ENCODE measurements at regions not wholly inside any gene's neighbourhood (a gene's known extent, or its start where the extent isn't known, plus 50 kb on each side); places are given as distances from the start of the nearest gene placed in this dataset.
"Not testable (repeated sequence)": the region's sequence is repeated elsewhere in the genome, so short reads cannot be mapped to it uniquely, and the experiment has no call there.

GRCh38 chr18:961644-962355 lies 57.1 kb downstream of the ADCYAP1 start:
- DNase-seq = no peak

- DNase-seq = no peak
These were observed 58.6 kb downstream of the ADCYAP1 start for GRCh38 chr18:963276-963675.

GRCh38 chr18:965921-966758 lies 61.5 kb downstream of the ADCYAP1 start:
- no peak for DNase-seq

GRCh38 chr18:966759-967576 lies 62.3 kb downstream of the ADCYAP1 start:
- DNase-seq = no peak

- DNase-seq = not testable (repeated sequence)
These were observed 64.2 kb downstream of the ADCYAP1 start for GRCh38 chr18:968910-969309.

- not testable (repeated sequence) for DNase-seq
These were observed 64.6 kb downstream of the ADCYAP1 start for GRCh38 chr18:969311-969710.

- DNase-seq = not testable (repeated sequence)
These were observed 69.9 kb downstream of the ADCYAP1 start for GRCh38 chr18:974606-975005.

GRCh38 chr18:976393-977128 lies 71.9 kb downstream of the ADCYAP1 start:
- not testable (repeated sequence) for DNase-seq

GRCh38 chr18:977327-977726 lies 72.7 kb downstream of the ADCYAP1 start:
- not testable (repeated sequence) for DNase-seq

GRCh38 chr18:977732-978131 lies 73.1 kb downstream of the ADCYAP1 start:
- not testable (repeated sequence) for DNase-seq

GRCh38 chr18:980586-980985 lies 75.9 kb downstream of the ADCYAP1 start:
- no peak for DNase-seq

GRCh38 chr18:984004-984403 lies 79.3 kb downstream of the ADCYAP1 start:
- peak; percentile 28 for DNase-seq

GRCh38 chr18:985212-985661 lies 80.6 kb downstream of the ADCYAP1 start:
- DNase-seq = peak; percentile 60

- DNase-seq = peak; percentile 44
These were observed 81.4 kb downstream of the ADCYAP1 start for GRCh38 chr18:986051-986450.

- no peak for DNase-seq
These were observed 81.9 kb downstream of the ADCYAP1 start for GRCh38 chr18:986552-986951.

- DNase-seq = no peak
These were observed 82.9 kb downstream of the ADCYAP1 start for GRCh38 chr18:987325-988186.

- DNase-seq = no peak
These were observed 84.8 kb downstream of the ADCYAP1 start for GRCh38 chr18:989425-989824.

- DNase-seq = no peak
These were observed 85.5 kb downstream of the ADCYAP1 start for GRCh38 chr18:990197-990596.

- no peak for DNase-seq
These were observed 86.8 kb downstream of the ADCYAP1 start for GRCh38 chr18:991441-991840.

- DNase-seq = no peak
These were observed 88.9 kb downstream of the ADCYAP1 start for GRCh38 chr18:993560-993959.

- no peak for DNase-seq
These were observed 91.0 kb downstream of the ADCYAP1 start for GRCh38 chr18:995629-996028.
